HG03460 (cell line): ENCODE measurements at regions not wholly inside any gene's neighbourhood (a gene's known extent, or its start where the extent isn't known, plus 50 kb on each side); places are given as distances from the start of the nearest gene placed in this dataset.

Source experiments
- ATAC-seq: cut with Tn5 transposase; IDR thresholded peaks from one replicate; pipeline ENCODE4 v1.9.1; 2021; ENCODE audit not compliant: unreplicated experiment

- no peak for ATAC-seq
Measured at GRCh38 chr18:2263303-2263890, 307.9 kb downstream of the METTL4 start.

GRCh38 chr18:2274613-2275012 lies 296.7 kb downstream of the METTL4 start:
- ATAC-seq: no peak

GRCh38 chr18:2281086-2281485 lies 290.2 kb downstream of the METTL4 start:
- ATAC-seq: no peak

- no peak for ATAC-seq
Measured at GRCh38 chr18:2281523-2282199, 289.6 kb downstream of the METTL4 start.

- ATAC-seq: no peak
Measured at GRCh38 chr18:2293109-2293839, 278.0 kb downstream of the METTL4 start.

- no peak for ATAC-seq
Measured at GRCh38 chr18:2301316-2301715, 270.0 kb downstream of the METTL4 start.

GRCh38 chr18:2302012-2302411 lies 269.3 kb downstream of the METTL4 start:
- ATAC-seq: no peak

- ATAC-seq: no peak
Measured at GRCh38 chr18:2302628-2303516, 268.4 kb downstream of the METTL4 start.

- no peak for ATAC-seq
Measured at GRCh38 chr18:2303517-2304238, 267.6 kb downstream of the METTL4 start.

GRCh38 chr18:2304378-2305175 lies 266.7 kb downstream of the METTL4 start:
- no peak for ATAC-seq

- no peak for ATAC-seq
Measured at GRCh38 chr18:2306606-2307005, 264.7 kb downstream of the METTL4 start.

- no peak for ATAC-seq
Measured at GRCh38 chr18:2310886-2311285, 260.4 kb downstream of the METTL4 start.

- peak; percentile 62 for ATAC-seq
Measured at GRCh38 chr18:2312440-2312839, 258.9 kb downstream of the METTL4 start.

GRCh38 chr18:2313332-2313731 lies 258.0 kb downstream of the METTL4 start:
- ATAC-seq: no peak

- no peak for ATAC-seq
Measured at GRCh38 chr18:2316082-2316750, 255.1 kb downstream of the METTL4 start.

GRCh38 chr18:2316751-2317696 lies 254.3 kb downstream of the METTL4 start:
- no peak for ATAC-seq

- ATAC-seq: no peak
Measured at GRCh38 chr18:2324459-2324858, 246.8 kb downstream of the METTL4 start.

- ATAC-seq: no peak
Measured at GRCh38 chr18:2325308-2325849, 245.9 kb downstream of the METTL4 start.
